Renal cortical epithelial cell (primary cell): ENCODE measurements at regions not wholly inside any gene's neighbourhood (a gene's known extent, or its start where the extent isn't known, plus 50 kb on each side); places are given as distances from the start of the nearest gene placed in this dataset.

Source experiments
- DNase-seq: peaks from one replicate; pipeline ENCODE4 v3.0.0-alpha.2; 2011; ENCODE audit warnings: low read depth

DNA sequence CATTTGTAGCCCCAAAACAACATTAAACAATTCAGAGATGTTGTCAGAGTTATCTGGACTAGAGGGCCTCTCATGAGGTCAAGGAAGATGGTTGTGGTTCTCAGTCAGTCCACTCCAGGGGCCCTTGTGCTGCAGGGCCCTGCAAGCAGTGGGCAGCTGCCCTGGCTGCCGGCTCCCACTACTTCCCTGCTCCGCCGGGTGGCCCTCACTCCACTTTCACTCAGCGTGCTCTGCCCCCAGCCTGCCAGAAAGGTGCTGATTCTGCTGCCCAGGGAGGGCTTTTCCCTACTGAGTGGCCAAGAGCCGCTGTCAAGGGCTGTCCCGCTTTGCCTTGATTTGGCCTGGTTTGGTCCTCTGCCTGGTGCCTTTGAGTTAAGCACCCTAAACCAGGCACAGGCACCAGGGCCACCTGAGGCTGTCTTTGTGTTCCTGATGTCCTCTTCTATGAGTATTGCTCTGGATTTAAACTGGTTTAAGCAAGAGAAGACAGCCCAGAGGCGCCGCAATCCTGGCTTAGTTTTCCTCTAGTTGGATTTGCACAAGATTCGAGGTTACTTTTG, 117.2 kb downstream of the GADD45G start:
- no peak for DNase-seq

DNA sequence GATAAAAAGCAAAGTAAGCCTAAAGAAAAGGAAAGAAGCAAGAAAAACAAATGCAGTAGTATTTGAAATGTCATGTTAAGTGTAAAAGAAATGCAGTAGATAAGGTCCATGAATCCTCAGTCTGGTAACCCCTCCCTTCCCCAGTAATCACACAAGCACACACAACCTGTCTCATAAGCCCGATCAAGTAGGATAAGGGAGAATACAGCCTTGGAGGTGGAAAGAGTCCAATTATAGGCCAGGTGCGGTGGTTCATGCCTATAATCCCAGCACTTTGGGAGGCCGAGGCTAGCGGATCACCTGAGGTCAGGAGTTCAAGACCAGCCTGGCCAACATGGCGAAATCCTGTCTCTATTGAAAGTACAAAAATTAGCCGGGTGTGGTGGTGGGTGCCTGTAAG, 117.9 kb downstream of the GADD45G start:
- no peak for DNase-seq

DNA sequence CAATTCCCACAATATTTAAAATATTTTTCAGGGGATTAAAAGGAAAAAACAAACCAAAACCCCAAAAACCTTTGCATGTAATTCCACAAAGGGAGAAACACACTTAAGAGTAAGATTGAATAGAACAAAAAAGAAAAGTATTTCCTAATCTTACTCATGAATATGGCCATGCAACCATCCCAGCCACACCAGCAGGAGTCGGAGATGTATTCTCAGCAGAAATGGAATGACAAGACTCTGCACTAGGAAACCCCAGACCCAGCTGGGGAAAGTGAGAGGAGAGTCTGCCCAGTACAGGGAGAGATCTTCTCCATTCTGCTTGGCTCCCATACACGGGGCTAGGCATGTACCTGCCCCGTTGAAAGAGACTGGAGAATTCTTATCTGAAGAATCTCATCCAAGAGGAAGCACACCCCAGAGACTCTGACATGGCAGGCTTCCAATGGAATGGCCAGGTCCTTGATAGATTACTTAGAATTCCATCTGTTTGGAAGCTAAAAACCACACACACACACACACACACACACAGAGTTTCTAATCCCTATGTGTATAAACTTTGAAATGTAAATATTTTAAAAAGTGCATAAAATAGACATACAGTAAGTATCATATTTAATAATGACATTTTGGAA, 118.8 kb downstream of the GADD45G start:
- no peak for DNase-seq

DNA sequence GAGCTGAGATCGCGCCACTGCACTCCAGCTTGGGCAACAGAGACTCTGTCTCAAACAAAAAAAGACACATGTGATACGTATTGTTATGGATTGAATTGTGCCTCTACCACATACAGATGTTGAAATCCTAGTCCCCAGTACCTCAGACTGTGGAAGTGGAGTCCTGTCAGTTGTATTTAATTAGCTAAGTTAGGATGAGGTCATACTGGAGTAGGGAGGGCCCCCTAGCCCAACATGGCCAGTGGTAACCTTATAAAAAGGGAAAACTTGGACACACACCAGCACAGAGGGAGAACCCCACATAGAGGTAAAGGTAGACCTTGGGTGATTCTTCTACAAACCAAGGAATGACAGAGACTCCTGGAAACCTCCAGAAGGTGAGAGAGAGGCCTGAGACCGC, 119.8 kb downstream of the GADD45G start:
- no peak for DNase-seq

DNA sequence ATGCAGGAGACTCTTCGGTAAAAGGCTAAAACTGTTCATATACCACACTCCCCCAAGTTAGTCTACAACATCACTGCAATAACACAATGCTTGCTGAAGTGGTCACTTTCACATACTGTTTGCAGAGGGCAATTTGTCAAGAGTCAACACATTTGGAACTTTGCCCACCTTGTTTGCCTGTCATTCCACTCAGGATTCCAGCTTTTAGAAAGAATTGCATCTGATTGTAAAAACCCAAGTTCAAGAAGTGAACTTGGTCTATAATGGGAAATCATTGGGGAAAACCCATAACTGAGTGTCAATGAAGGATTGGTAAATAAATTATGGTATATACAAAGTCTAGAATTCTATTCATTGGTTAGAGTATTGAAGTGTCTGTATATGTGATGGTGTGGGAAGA, 120.5 kb downstream of the GADD45G start:
- DNase-seq, result no peak

DNA sequence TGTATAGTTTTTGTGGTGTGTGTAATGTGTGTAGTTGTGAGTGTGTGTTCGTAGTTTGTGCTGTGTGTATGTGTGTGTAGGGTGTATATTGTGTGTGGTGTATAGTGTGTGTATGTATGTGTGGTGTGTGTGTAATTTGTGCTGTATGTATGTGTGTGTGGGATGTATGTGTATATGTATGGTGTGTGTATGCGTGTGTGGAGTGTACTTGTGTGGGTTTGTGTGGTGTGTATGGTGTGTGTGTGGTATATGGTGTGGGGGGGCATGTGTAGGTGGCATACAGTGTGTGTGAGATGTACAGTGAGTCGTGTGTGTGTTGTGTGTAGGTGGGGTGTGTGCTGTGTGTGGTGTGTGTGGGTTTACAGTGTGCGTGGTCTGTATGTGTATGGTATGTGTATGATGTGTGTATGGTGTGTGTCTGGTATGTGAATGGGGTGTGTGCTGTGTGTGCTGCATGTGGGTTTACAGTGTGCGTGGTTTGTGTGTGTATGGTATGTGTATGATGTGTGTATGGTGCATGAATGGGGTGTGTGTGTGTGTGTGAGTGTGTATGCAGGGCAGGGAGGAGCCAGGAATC, 125.2 kb downstream of the GADD45G start:
- no peak for DNase-seq

DNA sequence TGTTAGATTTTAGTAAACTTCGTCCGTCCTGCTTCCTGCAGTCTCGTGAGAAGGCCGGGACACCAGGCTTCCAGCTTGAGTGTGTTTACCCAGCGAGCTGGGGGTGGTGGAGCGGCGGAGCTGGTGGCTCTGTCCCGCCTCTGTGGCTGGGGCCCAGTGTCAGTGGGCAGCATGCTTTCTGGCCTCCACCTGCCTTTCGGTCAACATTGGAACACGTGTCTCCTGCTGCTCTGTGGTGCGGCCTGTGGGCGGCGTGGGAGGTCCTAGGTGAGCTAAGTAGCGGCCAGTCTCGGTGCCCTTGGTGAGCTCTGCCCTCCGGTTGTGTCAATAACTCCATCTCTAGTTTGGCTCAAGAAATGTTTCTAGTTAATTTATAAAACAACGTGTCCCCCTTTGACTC, 125.9 kb downstream of the GADD45G start:
- DNase-seq, result no peak

DNA sequence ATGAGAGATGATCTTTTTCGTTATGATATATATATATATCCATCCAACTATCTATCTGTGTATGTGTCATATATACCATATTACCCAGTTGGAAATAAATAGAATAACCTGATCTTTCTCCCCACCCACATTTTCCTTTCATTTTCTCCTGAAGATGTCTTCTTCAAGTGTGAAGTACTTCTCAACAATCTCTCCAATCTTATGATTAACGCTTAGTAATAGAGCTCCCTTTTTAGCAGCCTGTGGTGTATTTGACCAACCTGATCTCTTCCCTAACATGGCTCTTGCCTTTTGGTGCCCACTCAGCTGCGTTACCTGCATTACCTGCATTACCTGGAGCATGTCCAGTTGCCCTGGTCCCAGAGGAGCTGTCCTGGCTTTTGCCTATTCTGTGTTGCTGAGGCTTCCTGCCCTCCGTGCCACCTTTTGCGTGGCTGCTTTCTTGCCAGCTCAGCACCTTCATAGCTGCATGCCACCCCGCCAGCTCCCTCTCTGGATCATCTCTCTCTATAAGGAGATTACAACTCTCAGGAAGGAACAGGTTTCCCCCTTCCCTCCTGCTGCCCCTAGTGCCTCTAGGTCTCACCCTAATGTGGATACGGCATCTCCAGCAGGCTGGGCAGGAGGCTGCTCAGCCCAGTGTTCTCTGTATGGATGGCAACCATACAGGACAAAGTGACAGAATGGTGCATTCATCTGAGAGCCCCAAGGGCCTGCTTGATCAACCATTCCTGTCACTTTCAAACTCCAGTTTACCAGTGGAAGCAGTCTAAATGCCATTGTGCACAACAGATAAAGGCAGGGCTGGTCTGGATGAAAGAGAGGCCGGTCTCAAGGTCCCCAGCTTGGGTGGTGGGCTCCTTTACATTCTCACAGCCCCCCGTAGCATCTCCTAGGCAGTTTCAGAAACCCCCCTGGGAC, 126.7 kb downstream of the GADD45G start:
- DNase-seq, result no peak

DNA sequence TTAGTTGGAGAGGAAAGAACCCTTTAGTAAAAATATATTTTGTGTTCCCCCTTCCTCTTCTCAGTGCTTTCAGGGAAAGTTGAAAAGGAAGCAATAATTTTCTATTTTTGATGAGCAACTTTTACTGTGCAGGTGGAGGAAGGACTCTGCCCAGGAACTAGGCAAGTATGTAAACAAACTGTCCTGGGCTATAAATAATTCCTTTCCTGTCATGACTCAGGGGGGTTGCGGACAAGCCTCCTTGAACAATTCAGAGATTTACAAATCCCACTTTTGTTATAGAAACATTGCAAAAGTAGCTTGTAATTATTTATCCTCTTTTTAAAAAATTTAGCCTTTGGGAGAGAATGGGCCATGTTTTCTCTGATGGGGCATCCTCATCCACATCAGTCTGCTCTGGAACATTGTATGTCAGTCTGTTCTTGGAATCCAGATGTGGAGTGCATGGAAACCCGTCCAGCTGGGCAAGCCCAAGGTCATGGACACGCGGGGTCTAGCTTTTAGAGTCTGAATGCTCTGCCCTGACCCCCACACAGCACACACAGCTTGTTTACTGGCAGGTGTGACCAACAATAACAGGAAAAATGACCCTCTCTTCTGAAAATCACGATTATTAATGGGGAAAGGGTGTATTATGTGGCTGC, 127.6 kb downstream of the GADD45G start:
- no peak for DNase-seq

DNA sequence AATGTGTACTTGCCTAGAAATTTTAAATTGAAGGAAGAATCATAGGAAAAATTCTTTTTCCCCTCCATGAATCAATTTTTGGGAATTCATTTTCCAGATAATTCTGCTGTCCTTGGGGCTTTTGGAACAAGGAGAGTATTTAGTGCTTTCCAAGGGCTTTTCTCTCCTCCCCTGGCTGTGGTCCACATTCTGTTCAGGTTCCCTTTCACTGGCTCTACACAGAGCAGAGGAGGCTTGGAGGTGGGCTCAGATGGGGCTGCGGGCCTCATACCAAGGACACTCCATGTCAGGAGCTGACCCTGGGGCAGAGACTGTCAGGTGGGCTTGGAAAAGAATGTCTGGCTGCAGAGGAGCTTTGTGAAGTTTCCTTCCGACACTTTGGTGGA, 128.1 kb downstream of the GADD45G start:
- no peak for DNase-seq

DNA sequence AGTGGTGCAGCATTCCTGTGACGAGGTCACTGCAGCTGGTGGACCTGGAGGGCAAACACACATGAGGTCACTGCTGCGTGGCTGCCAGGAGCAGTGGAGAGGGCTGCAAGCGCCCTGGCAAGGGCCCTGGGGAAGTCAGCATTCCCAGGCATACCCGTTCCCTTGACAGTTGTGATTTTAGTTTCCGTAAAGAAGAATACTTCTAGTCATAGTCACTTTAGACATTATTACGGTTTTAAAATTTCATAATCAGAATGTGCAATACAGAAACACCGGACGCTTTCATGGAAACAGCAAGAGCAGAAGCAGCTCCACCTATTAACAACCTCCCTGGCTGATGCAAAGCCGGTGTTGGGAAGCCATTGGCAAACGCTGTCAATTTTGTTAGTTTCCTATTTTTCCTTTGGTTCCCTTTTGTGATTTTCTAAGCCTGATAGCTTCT, 129.8 kb downstream of the GADD45G start:
- DNase-seq, result no peak

DNA sequence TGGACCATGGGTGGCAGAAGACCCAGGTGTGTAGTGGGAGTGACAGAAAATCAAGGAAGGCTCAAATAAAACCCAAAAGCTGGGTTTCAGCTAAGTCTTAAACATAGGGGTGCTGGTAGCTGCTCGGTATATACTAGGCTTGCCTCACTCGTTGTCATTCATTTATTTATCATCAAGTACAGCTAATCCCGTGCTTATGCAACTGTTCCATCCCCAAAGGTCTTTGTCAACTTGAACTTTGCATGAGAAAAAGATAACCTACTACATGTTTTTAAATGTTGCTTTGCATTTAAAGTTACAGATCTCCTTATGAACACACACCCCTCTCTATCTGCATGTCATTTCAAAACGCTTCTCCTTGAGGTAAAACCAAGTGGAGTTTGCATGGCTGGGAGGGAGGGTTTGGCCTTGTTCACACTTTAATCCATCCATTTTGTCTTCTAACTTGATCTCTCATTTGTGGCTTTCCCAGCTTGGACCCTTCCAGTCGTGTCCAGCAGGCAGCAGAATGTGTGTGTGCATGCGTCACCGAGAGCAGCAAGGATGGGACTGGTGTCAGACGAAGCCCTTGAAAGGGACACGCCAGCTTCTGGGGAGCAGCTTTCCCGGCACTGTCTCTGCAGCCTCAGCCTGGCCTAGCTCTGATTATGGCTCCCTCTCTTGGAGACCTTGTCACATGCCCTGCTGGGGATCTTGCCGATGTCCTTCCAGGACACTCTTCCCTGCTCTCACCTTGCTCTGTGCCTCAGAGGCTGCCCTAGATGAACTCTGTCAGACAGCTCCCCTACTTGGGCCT, 133.5 kb downstream of the GADD45G start:
- DNase-seq, result no peak

DNA sequence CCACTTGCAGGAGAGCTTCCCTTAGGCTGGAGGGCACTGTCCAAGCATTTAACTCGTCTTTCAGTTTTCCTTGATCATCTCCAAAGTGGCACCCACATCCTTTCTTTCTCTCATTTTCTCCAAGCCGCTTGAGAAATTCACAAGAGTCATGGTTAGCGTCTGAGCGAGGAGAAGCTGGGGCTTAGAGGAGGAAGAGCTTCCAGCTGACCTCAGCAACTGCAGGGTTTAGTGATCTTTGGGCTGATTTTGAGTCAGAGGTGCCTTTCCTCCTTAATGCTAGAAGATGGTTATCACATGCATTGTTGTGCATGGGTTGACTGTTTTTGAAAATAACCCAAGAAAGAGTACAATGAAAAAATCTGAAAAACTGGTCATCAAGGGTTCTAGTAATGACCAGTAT, 134.7 kb downstream of the GADD45G start:
- no peak for DNase-seq

DNA sequence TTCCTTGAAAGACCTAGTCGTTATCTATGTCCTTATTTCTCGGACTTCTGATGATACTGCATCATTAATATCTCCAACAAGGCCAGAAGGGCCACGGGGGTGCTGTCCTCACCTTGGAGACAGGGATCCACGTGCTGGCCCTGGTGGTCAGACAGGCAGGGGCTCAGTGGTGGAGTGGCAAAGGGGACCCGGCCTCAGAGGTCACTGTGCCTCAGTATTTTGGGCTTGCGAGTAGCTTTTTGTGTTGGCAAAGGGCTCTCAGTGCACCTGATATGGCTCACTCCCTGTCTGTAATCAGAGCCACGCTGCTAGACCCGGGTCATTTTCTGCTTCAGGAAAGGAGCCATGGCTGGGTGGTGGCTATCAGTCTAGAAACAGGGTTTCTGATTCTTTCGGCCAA, 135.1 kb downstream of the GADD45G start:
- DNase-seq, result no peak

DNA sequence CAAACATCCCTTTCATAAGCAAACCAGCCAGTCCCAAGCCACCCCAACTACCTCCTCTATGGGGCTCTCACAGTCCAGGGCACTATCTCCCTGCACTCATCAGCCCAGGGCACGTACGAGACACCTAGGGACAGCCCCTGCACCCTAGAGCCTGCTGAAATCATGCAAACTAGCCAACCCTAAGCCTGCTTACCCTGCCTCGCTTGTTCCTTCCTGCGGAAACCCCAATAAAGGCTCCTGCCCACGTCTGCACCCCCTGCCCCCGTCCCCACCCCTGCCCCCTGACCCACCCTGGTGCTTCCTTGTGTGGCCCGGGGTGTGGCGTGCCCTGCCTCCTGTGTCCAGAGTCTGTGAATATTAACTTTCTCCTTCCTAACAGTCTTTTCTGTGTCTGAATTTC, 135.9 kb downstream of the GADD45G start:
- no peak for DNase-seq

DNA sequence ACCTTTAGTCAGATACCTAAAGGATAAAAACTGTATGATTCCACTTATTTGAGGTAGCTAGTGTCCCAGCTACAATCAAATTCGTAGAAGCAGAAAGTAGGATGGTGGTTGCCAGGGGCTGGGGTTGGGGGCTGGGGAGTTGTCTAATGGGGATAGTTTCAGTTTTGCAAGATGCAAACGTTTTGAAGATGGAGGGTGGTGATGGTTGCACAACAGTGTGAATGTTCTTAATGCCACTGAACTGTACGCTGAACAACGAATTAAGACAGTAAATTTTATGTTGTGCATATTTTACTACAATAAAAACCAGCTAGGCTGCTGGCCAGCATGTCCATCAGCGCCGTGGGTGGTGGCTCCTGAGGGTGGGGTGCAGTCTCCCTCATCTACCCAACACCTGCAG, 137.8 kb downstream of the GADD45G start:
- no peak for DNase-seq

DNA sequence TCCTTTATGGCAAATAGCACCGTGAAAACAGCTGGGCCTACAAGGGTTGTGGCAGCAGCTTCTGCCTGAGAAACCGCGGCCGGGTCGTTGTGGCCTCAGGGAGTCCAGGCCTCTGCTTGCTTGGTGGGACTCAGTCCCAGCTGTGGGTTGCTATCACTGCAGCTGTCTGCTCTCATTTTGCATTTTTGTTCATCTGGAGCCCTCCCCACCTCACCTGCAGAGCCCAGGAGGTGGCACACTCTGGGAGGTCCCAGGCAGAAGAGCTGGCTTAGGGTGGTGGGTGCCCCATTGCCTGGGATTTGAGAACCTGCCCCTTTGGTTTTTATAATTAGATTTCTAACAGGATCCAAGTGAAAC, 138.4 kb downstream of the GADD45G start:
- DNase-seq, result no peak

DNA sequence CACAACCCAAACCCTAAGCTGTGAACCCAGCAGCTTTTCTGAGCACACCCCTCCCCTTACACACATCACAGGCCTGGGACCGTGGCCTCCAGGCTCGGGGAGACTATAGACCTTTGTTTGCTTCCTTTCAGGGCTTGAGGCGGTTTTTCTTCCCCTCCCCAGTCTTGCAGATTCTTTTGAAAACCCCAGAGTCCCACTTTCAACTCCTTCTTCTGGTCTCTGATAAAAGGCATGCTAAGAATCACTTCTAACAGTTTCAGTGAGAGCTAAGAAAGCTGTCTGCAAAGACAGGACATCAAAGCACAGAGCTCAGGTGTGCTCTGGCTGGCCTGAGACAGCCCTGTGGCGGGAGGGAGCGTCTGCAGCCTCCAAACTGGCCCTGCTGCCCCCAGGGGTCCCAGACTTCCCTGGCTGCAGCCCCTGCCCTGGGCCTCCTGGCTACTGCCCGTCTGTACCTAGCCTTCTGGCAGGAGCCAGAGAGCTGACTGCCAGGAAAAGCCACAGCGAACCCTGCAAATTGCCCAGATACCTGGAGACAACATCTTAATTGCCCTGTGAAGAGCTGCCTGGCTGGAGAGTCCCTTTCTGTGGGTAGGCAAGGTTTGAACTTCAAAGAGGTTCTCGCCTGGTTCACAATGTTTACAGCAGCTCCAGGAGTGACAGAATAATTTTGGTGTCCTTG, 138.9 kb downstream of the GADD45G start:
- no peak for DNase-seq

DNA sequence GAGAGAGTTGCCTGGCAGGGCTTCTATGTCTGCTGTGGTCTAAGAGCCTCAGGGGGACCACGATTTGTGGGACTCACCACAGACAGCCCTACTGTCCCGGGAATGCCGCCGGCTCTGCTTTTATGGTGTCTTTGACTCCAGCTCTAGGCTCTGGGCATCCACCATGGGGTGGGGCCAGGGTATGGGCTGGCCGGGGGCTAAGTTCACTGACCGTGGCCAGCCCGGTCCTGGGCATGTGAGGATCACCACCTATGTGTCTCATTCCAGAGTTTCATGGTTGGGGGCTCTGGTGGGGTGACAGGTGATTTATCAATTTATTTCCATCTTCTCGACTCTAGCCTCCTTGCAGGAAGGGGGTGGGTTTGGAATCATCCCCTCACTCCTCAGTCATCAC, 139.4 kb downstream of the GADD45G start:
- no peak for DNase-seq

DNA sequence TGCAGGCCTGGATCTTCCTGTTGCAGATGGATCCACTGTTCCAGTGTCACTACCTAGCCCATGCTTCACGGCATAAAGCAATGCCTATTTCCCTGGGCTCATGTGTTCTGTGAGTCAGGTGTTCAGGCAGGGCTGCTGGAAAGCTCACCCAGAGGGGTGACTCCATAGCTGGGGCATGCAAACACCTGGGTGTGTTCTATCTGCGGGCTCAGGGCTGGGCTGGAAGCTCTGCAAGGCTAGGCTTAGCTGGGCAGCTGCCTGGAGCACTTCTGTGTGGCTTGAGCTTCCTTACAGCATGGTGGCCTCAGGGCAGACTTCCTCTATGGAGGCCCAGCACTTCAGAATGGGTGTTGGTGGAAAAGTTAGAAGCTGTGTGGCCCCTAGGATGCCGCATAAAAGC, 139.9 kb downstream of the GADD45G start:
- DNase-seq, result no peak
